GM18517 (cell line): ENCODE measurements at regions not wholly inside any gene's neighbourhood (a gene's known extent, or its start where the extent isn't known, plus 50 kb on each side); places are given as distances from the start of the nearest gene placed in this dataset.
"Not testable (repeated sequence)": the region's sequence is repeated elsewhere in the genome, so short reads cannot be mapped to it uniquely, and the experiment has no call there.

Source experiments
- ATAC-seq: cut with Tn5 transposase; IDR thresholded peaks from one replicate; pipeline ENCODE4 v1.9.1; 2021; ENCODE audit warnings: mild to moderate bottlenecking, moderate library complexity; ENCODE audit not compliant: unreplicated experiment

DNA sequence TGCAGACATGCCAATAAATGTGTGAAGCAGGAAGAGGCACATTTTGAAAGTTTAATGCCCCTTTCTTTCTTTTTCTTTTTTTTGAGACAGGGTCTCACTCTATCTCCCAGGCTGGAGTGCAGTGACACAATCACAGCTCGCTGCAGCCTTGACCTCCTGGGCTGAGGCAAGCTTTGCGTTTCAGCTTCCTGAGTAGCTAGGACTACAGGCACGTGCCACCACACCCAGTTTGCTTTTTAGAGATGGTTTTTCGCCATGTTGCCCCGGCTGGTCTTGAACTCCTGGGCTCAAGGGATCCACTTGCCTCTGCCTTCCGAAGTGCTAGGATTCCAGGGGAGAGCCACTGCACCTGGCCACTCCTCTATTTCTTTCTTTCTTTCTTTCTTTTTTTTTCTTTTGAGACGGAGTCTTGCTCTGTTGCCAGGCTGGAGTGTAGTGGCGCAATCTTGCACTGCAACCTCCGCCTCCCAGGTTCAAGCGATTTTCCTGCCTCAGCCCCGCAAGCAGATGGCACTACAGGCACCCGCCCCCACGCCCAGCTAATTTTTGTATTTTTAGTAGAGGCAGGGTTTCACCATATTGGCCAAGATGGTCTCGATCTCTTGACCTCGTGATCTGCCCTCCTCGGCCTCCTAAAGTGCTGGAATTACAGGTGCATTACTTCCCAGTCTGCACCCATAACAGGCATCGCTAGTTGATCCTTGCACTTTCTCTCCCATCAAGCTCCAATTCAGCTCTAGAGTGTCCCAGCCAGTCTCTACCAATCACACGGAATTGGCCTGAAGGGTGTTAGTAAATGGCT is 77.5 kb upstream of the RUNX3 start:
- not testable (repeated sequence) for ATAC-seq

DNA sequence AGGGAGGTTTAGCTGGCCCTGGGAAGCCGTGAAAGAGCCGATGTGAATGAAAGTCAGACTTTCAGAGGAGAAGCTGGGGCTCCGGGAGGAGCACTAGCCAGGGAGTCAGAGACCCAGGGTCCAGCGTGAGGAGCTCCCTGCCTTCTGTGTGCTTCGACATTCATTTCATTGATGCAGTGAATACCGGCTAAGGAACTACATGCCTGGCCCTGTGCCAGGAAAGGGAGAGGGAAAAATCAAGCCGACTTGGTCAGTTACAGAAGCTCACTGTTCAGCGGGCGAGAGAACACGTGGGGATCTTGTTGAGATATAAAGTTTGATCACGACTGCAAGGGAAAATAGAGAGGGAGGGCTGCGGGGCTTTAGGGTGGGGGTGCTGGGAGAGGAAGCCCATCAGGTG is 76.7 kb upstream of the RUNX3 start:
- ATAC-seq, result no peak

DNA sequence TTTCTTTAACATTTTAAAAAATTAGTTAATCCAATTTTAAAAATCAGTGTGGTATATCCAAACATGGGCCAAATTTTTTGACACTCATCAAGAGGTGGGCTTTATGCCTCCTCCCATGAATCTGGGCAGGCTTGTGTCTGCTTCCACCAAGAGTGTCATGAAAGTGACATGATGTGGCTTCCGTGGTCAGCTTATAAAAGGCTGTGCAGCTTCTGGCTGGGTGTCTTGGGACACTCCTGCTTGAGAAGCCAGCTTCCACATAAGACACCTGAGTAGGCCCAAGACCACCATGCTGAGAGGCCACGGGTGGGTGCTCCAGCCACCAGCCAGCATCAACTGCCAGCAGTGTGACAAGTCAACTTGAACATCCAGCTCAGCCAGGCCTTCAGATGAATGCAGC is 74.3 kb upstream of the RUNX3 start:
- ATAC-seq, result no peak

DNA sequence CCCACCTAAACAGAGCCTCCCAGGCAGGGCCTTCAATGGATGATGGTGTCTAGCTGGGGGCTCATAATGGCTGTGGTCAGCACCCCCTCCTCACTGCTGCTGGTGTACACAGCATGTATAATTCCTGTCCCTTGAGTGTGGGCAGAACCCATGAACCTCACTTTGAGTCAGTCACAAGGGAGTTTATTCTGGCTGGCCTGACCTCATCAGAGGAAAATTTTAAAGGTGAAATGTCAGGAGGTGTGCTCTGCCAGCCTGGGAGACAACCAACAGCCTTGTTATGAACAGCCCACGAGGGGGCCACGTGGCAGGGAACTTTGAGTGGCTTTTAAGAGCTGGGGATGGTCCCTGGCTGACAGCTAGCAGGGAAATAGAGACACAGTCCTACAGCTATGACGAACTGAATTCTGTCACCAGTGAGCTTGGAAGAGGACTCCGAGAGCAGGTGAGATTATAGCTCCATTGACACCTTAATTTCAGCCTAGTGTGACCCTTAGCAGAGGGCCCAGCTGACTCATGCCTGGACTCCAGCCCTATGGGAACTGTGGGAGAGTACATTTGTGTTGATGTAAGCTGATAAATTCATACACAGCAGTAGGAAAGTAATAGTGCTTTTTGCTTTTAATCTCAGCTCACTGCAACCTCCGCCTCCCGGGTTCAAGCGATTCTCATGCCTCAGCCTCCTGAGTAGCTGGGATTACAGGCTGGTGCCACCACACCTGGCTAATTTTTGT is 73.5 kb upstream of the RUNX3 start:
- no peak for ATAC-seq

DNA sequence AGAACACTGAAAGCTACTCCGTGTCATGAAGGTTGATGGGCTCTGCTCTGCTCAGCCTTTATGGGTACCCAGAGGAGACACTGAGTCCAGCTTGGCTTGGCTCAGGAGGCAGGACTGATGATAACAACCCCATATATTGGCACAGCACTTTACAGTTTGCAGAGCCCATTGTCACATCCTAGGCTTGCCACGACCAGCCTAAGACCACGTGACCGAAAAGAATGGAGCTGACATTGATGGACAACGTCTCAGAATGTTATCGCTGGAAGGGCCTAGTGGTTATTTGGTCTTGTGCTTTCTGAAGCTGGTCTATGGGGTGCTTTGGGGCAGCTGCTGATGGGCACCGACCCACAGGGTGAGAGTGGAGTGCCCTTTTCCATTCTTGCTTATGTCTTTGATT is 72.9 kb upstream of the RUNX3 start:
- no peak for ATAC-seq

DNA sequence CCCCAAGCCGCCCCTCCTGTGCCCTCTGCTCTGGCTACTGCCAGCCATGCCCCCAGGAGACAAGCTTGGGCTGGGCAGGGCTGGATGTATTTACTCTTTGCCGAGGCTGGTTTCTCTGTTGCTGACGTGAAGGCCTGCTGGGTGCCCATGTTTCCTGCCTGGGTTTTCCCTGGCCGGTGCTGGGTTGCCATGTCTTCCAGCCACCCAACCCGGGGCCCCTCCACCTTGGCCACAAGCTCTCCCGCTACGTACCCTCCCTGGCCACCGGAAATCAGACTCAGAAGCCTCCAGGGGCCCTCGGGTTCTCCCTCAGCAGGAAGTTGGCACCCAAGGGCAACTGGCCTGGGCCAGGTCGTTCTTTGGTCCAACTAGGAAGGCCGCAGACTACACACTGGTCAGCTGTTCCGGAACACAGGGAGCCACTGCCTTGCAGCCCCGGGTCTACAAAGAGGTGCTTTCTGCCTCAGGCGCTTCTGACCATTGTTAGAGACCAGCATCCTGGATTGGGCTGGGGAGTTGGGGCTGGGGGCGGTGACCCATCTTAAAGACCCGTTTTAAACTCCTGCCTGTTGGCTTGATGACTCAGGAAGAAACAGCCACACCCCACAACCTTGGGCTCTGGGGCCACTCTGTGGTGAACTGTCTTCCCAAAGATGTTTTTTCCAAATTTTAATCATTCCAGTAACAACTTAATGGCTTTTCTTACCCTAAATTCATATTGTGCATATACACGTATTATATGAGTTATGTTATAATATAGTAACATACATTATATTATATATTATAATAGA is 71.2 kb upstream of the RUNX3 start:
- ATAC-seq, result no peak

DNA sequence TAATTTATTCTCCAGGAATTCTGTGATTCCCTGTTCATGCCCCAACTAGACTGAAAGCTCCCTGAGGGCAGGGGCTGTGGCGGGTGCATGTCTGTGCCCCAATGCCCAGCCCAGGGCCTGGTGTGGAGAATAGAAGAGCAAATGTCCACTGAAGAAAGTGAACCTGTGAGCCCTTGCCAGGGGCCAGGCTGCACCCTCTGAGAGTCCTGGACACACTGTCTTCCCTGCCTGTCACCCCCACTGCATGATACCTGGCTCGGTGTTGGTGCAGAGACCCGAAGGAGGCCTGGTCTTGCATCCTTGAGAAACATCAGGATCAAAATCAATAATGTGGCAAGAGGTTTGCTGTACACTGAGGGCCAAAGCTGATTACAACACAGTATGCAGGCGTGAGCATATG is 69.8 kb upstream of the RUNX3 start:
- no peak for ATAC-seq

DNA sequence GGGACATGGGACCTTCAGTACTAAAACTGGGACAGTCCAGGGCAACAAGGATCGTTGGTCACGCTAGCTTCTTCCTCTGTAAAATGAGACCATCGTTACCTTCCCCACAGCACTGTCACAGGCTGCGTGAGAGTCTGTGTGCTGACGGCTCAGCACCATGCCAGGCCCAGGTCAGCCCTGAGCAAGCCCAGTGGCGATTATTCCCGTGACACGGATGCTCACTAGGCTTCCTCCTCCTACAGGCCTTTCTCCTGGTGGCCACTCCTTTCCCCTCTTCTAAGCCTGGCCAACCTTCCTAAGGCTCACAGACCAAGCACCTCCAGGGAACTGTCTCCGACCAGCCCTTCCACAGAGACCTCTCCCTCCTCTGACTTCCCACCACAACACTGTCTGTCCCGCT is 69.3 kb upstream of the RUNX3 start:
- ATAC-seq, result no peak

DNA sequence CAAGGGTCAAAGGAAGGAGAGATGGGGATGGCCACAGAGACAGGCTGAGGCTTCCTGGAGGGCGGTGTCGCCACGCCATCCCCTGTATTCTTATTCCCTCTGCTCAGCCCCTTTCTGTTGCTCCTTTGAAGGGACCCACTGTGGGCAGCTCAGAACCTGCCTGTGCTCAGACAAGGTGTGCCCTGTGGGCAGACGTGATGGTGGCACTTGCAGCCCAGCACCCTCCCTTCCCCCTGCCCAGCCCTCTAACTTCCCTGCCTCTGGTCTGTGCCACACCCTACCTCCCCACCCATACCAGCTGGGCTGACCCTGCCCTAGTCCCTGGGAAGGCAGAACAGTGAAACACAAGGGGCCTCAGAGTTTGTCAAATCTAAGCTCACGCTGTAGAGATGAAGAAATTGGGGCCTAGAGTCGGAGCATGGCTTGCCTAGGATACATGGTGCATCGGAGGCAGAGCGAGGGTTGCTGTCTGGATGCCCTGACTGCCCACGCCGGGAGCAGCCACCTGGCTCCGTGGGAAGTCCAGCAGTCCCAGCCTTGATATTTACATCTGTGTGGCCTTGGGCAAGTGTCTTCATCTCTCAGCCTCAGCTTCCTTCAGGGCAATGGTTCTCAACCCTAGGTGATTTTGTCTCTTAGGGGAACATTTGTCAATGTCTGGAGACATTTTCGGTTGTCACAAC is 68.6 kb upstream of the RUNX3 start:
- no peak for ATAC-seq

DNA sequence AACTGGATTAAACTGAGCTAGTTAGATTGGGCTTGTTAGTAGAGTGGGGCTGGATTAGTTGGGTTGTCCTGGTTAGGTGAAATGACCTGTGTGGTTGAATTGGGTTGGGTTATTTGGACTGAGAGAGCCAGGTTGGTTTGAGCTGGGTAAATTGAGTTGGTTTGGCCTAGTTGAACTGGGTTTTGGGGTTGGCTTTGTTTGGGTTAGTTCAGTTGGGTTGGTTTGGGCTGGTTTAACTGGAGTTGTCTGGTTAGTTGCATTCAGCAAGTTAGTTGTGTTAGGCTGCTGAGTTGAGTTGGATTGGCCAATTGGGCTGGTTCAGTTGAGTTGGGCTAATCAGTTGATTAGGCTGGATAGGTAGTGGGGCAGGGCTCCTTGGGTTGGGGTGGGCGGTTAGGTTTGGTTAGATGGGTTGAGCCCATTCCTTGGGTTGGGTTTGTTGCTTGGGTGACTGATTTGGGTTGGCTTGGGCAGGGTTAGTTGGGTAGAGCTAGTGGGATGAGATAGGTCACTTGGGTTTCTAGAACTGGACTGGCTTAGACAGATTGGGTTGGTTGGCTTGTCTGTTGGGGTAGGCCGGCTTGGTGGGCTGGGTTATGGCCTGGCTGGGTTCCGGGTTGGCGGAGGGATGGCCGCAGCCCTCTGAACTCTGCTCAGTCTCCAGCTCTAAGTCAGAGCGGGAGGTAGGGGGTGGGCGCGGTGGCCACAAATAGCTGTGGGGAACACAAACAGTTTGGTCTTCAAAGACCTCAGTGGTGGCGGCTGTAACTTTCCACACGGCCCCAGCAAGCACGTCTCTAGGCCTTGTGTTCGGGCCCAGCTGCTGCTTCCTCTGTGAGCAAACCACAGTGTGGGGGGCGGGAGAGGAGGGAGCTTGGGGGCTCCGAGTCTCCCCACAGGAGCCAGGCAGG is 67.2 kb upstream of the RUNX3 start:
- ATAC-seq, result no peak

DNA sequence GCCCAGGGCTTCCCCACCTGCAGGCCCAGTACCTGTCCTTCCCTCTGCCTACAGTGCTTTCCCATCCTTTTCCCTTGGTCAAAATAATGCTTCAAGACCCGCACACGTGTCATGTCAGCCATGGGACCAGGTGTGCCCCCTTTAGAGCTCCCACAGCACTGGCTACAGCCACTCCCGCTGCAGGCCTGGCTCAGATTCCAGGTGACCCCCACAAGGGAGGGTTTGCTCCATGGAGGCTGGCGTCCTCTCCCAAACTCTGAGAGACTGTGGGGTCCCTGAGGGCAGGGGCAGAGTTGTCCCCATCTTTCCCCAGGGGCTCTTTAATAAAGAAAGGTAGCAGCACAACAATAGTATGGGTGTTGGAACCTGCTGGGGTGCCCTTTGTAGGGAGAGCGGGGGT is 66.4 kb upstream of the RUNX3 start:
- no peak for ATAC-seq

DNA sequence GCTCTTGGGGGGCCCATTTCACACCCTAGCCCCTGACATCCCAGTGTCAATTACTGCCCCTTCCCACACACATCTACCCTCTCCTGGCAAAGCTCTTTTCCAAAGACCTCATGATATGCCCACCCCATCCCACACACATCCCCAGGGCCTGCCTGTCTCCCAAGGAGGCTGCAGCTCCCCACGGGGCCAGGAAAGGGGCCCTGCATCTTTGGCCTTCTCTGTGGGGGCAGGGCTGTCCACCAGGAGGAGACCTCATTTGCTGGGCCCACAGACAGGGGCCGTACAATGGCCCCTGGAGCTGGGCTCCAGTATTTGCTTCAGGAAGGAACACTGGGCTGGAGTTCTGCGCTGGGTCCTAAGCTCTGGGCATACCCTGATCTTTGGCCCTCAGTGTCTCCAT is 65.6 kb upstream of the RUNX3 start:
- no peak for ATAC-seq

DNA sequence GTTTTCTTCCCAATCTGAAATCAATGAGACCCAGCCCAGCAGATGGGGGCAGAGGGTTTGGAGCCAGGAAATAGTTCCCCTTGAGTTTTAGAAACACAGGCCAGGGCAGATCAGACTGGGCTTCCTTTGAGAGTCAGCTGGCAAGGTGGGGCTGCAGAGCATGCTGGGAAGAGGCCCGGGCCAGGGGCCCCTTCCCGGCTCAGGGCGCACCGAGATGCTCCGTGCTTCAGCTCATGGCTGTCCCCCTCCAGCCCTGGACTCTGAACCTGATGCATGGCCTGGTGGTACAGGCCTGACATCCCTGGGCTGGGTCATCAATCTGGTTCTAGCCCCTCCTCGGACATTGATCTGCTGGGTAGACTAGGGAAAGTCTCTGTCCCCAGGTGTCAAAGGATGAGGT is 65.1 kb upstream of the RUNX3 start:
- ATAC-seq, result no peak

DNA sequence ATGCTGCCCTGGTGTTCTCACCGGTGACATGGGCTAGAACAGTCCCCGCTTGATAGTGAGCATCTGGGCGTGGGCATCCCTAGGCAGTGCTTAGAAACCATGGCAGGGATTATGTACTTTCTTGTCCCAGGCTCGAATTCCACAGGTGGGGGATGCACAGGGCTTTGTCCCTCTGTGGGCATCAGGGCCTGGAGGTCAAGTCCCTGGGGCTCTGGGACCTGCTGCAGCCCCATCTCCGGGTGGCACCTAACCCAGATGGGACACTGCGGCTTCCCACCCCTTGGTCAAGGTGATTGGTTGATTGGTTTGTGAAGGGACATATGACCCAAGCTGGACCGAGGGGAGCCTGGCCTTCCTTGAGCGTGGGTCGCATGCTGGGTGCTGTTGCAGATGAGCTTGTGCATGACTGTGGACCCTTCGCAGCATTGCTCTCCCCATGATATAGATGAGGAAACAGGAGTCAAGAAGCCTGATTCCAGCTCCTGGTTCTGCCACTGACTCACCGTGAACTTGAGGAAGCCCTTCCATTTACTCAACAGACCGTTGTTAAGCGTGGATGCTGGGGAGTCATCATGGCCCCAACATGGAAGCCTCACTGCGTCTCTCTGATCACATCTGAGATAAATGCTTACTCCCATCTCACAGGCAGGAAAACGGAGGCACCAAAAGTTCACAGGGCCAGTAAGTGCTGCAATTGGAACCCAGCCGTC is 64.0 kb upstream of the RUNX3 start:
- no peak for ATAC-seq

DNA sequence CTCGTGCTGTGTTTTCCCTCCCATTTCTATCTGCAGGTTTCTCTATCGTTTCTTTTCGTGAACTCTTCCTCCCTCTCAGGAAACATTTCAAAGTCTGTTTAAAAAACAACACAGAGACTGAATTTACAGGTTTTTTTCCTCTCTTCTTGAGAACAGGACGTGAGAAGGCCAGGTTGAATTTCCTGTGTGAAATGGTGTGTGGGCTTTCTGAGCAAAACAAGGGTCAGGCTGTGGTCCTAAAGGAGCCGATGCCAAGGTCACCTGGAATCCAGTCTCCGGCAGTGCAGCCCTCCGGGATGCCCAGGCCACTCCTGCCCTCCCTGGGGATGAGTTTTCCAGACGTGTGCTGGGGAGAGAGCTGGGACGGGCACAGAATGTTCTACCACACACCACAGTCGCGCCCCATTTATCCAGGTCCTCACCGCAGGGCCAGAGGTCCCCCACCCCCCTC is 62.7 kb upstream of the RUNX3 start:
- ATAC-seq, result no peak

DNA sequence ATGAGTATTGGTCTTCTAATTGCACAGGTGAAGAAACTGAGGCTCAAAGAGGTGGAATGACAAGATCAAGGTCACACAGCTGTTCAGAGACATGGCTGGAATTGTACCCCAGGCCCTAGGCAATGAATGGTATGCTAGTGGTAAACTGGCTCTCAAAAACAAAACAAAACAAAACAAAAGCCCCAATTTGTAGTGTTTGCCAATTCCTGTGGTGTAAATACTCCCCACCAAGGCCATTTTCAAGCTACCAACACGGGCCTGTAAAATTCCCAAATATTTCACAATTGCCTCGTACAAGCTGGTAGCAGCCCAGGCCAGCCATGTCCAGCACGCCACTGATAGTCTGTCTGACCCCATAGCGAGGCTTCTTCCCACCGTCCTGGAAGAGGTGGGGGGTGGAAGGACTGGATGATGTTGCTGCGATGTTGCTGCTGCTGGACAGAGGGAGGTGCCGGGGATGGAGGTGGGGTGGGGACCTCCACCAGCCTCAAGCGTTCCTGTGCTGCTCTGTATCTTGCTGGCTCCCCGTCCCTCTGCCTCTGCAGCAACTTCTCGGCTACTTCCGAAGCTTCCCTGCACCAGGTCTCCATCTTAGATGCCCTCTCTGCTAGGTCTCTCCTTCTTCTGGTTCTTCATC is 62.2 kb upstream of the RUNX3 start:
- no peak for ATAC-seq

DNA sequence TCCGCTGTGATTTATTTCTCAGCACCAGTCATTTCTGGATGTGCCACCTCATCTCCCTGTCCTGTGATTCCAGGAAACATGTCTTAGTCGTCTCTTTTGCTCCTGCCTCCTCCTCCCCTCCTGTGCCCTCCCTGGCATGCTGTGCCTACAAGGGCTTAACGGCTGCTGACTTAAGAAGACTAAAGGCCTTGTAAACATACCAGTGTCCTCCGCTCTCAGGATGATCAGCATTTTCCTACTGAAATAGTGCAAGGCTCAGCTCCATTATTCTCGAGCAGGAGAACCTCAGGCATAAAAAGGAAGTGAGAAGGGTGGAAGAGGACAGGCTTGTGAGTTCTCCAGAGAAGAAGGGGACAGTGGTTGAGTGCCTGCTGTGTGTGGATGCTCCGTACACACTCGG is 61.6 kb upstream of the RUNX3 start:
- ATAC-seq, result no peak

DNA sequence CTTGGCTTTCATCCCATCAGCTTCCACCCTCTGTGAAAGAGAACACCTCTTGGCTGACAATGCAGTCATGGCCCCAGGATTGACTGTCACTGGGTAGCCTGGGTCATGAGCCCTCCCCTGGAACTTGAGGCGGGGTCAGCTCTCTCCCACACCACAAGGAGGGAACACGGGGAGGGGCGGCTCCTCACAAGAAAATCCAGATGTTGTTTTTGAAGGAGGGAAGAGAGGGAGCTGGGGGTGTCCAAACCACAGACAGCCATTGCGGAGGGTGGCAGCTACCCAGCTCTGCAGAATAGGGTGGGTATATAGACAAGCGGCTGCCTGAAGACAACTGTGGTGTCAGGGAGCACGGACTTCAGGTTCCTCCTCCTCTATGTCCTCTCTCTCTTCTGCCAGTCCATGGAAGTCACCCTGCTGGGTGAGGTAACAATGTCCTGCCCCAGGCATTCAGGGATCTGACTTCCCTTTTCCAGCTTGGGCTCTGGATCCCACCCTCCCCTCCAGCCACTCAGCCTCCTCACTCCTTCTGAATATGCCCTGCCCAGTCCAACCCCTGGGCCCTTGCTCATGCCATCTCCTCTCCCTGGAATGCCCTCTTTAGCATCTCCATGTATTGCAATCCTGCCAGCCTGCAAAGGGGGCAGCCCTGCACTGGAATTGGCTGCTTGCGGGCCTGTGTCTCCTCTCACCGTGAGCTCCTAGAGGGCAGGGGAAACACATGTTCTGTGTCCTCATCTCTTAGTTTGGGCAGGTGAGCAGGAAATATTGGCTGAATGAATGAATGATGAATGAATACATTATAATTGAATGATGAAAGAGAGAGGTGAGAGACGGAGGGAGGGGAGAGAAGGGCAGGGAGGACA is 60.9 kb upstream of the RUNX3 start:
- ATAC-seq, result no peak
